GM11168 (cell line): ENCODE measurements at regions not wholly inside any gene's neighbourhood (a gene's known extent, or its start where the extent isn't known, plus 50 kb on each side); places are given as distances from the start of the nearest gene placed in this dataset.

Source experiments
- in situ Hi-C: fragments of 300-500 bp; cut with MboI; formaldehyde crosslinking; loops from one replicate; pipeline ENCODE4 v1.12.0; 2022; ENCODE audit warnings: low sequenced_read_pairs; ENCODE audit not compliant: unreplicated experiment

GRCh38 chr4:89558147-89558546, 250.5 kb upstream of the GPRIN3 start:
- in situ Hi-C loops, result no loop called here

DNA sequence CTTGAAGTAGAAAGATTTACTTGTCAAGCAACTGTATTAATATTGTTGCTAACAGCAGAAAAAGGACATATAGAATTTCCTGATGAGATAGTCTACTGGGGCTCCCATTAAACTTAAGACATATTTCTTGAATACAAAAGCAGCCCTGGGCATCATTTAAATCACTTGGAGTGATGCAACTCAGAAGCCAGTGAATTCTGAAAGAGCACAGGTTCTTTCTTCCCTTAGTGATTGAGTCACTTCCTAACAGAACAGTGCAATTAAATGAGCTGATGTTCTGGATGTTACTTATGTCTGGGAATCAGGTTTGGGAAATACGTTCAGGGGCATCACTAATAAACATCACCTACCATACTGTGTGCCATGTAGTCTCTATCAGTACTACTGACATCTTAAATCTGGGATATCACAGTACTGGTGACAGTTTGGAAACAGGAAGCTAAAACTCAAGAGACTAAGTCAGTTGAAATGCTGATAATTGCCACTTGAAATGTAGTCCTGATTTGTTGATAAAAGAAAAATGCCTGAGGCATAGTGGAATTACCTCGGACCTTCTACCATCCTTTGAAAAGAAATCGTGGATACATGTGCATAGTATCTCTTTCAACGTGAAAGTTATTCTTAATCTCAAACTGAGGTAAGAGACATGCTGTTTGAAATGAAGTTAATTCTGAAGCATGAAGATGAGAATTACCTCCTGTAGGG, 249.2 kb upstream of the GPRIN3 start:
- in situ Hi-C loops, result no loop called here

DNA sequence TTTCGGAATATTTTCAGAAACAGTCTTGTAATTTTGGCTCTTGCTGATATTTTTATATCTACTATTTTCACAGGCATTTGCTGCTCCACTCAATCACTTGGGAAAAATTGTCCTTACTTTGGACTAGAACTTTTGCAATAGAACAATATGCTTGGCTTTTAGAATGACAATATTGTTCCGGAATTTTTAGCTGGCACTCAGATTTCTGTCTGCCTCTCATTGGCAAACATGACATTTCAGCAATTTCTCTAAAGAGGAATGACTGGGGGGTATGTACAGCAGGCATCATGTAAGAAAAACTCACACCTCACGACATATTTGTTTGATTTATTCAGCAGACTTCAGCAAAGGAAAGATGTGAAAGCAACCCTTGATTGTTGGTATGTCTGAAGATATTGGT, 243.6 kb upstream of the GPRIN3 start:
- in situ Hi-C loops, result no loop called here

- in situ Hi-C loops, result no loop called here
Observed at GRCh38 chr4:89549907-89550306, 242.3 kb upstream of the GPRIN3 start.

- in situ Hi-C loops, result no loop called here
Observed at GRCh38 chr4:89545315-89545714, 237.7 kb upstream of the GPRIN3 start.

DNA sequence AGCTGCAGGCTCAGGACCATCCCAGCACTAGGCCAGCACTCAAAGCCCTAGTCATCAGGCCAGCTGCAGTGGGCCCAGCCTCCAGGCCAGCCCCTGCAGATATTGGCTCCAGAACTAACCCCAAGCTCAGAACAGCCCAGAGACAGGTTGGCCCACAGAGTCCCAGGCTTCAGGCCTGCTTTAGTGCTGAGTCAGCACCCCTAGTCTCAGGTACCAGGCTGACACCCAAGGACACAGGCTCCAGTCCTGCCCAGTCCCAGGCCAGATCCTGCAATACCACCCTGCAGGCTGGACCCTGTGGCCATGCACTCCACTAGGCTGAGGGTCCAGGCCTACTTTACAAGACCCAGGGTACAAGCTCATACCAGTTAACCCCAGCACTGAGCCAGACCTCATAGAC, 234.4 kb upstream of the GPRIN3 start:
- in situ Hi-C loops, result no loop called here

DNA sequence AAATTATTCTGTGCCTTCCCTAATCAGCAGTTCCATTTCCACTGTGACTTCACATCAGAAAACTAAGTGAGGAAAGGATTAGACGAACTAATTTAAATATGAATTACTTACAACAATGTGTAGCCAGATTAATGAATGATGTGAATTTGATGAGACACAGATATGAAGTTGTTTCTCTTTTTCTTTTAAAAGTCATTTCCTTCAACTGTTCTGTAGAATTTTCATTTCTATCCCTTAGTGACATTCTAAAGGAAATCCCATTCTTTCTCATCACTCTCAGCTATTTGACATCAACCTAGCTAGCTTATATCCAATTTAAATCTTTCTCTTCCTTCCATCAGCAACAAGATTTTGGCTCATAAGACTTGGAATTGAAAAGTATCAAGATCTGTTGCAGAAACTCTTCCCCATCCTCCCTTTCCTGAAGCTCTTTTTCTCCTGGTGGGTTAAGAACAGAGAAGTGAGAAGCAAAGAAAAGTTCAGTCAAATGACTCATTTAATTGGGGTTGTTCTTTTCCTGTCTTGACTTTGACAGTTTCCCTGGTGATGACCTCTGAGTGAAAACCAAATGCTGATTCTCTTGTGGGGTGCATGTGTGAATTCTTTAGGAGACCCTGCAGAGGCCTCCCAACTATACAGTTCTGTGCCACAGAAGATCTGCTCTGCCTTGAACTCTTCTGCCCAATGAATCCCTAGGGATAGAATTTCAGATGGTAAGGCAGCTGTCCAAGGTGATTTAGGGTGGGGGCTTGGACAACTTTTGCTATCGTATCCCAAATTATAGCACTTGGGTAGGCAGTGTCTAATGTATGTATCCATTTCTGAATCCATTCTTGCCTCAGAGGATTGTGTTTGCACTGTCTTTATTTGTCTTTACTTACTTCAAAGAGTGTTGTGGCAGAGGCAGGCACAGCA, 232.5 kb upstream of the GPRIN3 start:
- in situ Hi-C loops, result no loop called here

DNA sequence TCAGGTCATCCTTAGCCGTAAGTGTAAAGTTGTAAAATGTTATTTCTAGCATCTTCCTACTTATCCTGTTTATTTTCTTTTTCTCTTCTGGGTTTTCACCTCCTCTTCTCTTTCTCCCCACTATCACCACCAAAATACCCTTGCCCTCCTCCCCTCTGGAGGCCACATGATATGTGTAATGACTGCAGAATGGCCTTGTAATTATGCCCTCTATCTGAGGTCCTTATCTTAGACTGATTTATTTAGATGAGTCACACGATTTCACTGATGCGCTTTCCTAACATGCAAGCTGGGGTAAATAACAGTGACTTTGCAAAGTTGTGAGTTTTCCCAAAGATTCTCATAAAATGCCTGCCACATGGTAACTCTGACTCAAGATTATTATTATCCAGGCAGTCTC, 231.8 kb upstream of the GPRIN3 start:
- in situ Hi-C loops, result no loop called here

DNA sequence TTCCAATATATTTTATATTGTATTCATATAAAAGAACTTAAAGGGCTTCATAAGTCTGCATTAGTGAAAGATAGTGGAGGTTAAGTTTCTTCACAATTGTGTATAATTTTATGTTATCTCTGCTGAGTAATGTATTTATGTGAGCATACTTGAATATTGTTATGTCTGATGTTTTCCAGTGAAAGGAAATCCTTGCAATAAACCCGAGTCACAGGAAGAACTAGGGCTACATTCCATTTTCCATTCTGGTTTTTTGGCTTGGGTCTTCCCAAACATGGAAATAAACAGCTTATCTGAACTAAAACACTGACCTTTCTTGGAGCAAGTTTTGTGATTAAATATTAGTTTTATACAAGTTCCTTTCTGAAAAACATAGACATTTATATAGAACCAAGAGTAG, 231.3 kb upstream of the GPRIN3 start:
- in situ Hi-C loops, result no loop called here

DNA sequence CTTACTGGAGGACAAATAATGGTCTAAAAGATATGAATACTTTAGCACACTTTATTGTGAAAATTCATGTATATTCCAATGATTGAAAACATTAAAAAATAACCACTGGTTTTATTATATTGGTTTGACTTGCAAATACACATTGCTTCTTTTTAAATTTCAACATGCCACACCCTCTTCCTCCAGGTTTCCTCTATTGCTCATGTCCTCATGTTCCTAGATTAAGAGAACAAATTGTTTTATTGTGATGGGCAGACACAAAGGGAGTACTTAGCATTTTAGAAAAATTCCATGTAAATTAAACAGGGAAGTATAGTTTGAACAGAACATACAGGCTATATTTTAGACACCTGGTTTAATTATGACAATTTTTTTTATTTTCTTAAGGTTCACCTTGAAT, 230.6 kb upstream of the GPRIN3 start:
- in situ Hi-C loops, result no loop called here

GRCh38 chr4:89537281-89537680, 229.7 kb upstream of the GPRIN3 start:
- in situ Hi-C loops, result no loop called here

DNA sequence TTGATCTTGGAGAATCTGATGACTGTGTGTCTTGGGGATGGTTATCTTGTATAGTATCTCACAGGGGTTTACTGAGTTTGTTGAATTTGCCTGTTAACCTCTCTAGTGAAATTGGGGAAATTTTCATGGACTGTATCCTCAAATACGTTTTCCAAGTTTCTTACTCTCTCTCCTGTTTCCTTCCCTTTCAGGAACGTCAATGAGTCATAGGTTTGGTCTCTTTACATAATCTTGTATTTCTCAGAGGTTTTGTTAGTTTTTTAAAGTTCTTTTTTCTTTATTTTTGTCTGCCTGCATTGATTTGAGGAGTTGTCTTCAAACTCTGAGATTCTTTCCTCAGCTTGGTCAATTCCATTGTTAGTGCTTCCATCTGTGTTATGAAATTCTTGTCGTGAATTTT, 227.7 kb upstream of the GPRIN3 start:
- in situ Hi-C loops, result no loop called here

- in situ Hi-C loops, result no loop called here
Observed at GRCh38 chr4:89534356-89534755, 226.8 kb upstream of the GPRIN3 start.

GRCh38 chr4:89531932-89532640, 224.5 kb upstream of the GPRIN3 start:
- in situ Hi-C loops, result no loop called here

DNA sequence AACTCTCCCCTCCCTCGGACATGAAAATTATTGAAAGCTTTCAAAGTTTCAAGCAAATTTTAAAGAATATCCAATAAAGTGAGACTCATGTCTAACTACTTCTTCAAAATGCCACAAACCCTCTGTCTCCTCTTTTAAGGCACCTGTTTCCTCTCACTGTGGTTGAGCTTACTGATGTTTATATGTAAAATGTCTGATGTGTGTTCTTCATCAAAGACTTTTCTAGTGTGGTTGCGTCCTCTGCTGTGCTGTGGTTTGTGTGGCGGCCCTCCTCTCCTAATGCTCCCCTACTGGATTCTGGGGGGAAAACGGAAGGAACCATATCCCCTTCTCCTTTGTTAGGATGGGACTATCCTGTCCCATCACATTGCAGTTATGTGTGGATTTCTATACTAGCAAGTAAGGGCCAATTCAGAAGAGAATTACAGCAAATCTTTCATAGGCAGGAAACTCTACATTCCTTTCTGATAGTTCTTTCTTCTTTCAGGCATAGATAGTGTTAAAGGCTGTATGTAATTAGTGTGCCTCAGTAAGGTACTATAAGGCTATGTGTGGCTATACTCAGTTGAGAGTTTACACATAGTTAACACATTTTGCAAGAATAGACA, 221.0 kb upstream of the GPRIN3 start:
- in situ Hi-C loops, result no loop called here

DNA sequence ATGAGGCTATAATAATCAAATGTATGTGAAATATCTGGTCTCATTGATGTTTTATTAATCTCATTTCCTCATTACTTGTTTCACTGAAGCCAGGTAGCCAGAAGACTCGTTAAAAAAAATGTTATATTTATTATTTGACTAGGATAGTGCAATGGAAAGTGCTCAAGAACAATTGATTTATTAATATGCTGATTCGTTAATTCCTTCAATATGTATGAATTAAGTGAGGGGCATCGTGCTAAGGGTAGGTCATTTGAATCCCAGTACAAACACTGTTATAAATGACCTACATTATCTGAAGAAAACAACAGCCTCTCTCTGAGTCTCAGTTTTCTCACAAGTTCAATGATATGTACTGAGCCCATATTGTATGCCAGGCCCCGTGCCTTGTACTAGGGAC, 214.2 kb upstream of the GPRIN3 start:
- in situ Hi-C loops, result no loop called here

GRCh38 chr4:89519771-89520320, 212.2 kb upstream of the GPRIN3 start:
- in situ Hi-C loops, result no loop called here

GRCh38 chr4:89518259-89518658, 210.7 kb upstream of the GPRIN3 start:
- in situ Hi-C loops, result no loop called here

GRCh38 chr4:89514811-89515210, 207.2 kb upstream of the GPRIN3 start:
- in situ Hi-C loops, result no loop called here

DNA sequence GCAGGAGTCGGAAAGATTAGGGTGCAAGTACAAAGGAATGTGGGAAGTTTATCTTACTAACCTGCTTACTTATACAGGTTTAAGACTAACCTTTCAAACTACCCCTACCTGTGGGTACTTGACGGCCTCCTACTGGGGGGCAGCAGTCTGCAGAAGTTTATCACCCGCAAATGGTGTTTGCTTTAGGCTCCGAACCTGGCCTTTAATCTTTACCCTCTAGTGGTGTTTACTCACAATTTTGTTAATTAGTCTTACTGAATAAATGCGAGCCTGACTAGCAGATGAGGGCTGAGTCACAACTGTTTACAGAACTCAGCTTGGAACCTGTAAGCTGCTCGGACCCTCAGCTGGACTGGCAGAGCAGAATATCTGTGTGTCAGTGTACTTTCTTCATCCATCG, 204.2 kb upstream of the GPRIN3 start:
- in situ Hi-C loops, result no loop called here
